HL-60 (cell line): ENCODE measurements at regions not wholly inside any gene's neighbourhood (a gene's known extent, or its start where the extent isn't known, plus 50 kb on each side); places are given as distances from the start of the nearest gene placed in this dataset.

Experiments used
- DNase-seq, 2 experiments: peaks; one replicate each; pipeline ENCODE4 v3.0.0-alpha.2; 2010 to 2020; ENCODE audit warnings: low read depth in 1 of 2, low spot score in 1 of 2
- H3K27ac ChIP-seq: fragments of 250-450 bp; sonication (Bioruptor Pico); replicated peaks from 2 replicates; pipeline ENCODE4 v1.5.1; 2020; ENCODE audit warnings: mild to moderate bottlenecking, moderate library complexity
- H3K27me3 ChIP-seq: fragments of 250-450 bp; sonication (Bioruptor Pico); 2 replicates; pipeline ENCODE4 v1.5.1; 2021; ENCODE audit warnings: mild to moderate bottlenecking, moderate library complexity; ENCODE audit not compliant: insufficient read depth, poor library complexity, severe bottlenecking
- H3K4me3 ChIP-seq: replicated peaks from 2 replicates; pipeline ENCODE4 v1.5.1; 2011; ENCODE audit warnings: mild to moderate bottlenecking, control low read depth, low read length; ENCODE audit not compliant: insufficient read depth
- GABPA ChIP-seq: IDR thresholded peaks from 2 replicates; pipeline ENCODE4 v1.6.1; 2012; ENCODE audit warnings: low read depth
- POLR2AphosphoS5 ChIP-seq: IDR thresholded peaks from 2 replicates; pipeline ENCODE4 v1.6.1; 2012; ENCODE audit warnings: low read depth
- SPI1 ChIP-seq: IDR thresholded peaks from 2 replicates; pipeline ENCODE4 v1.6.1; 2012; ENCODE audit warnings: low read depth, mild to moderate bottlenecking, borderline replicate concordance
- TF ChIP-seq, protein P1 (sequence below): IDR thresholded peaks from 2 replicates; pipeline ENCODE4 v1.6.1; 2012; ENCODE audit warnings: low read depth; ENCODE audit not compliant: insufficient replicate concordance
- TF ChIP-seq, protein P2 (sequence below): IDR thresholded peaks from one replicate; pipeline ENCODE4 v1.5.1; 2011; ENCODE audit warnings: low read length, control low read depth, inconsistent platforms; ENCODE audit not compliant: insufficient read depth

DNA sequence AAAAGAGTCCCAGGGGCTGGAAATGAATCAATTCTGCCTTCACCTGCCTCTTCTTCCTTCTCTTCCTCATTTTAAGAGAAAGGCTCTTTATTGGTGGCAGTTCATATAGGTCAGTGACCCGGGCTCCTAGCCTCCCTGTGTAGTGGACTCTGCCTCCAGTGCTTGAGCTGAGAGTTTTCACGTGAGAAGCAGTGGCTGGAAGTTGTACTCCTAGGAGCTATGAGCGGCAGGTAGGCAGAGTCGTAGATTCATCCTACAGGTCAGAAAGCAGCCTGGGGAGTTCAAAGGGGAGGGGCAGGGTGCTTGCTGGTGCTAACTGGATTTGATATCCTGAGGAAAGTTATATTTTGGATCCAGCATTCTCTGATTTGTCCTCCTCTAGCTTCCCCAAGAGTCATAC lies 101.1 kb downstream of the RPLP1 start:
- no peaks in the 10 kb centered on the region for H3K27me3 ChIP-seq
- no peak overlapping the region for H3K27ac ChIP-seq
- no peak overlapping the region for H3K4me3 ChIP-seq
- no peak for DNase-seq
- TF ChIP-seq, protein P1, sequence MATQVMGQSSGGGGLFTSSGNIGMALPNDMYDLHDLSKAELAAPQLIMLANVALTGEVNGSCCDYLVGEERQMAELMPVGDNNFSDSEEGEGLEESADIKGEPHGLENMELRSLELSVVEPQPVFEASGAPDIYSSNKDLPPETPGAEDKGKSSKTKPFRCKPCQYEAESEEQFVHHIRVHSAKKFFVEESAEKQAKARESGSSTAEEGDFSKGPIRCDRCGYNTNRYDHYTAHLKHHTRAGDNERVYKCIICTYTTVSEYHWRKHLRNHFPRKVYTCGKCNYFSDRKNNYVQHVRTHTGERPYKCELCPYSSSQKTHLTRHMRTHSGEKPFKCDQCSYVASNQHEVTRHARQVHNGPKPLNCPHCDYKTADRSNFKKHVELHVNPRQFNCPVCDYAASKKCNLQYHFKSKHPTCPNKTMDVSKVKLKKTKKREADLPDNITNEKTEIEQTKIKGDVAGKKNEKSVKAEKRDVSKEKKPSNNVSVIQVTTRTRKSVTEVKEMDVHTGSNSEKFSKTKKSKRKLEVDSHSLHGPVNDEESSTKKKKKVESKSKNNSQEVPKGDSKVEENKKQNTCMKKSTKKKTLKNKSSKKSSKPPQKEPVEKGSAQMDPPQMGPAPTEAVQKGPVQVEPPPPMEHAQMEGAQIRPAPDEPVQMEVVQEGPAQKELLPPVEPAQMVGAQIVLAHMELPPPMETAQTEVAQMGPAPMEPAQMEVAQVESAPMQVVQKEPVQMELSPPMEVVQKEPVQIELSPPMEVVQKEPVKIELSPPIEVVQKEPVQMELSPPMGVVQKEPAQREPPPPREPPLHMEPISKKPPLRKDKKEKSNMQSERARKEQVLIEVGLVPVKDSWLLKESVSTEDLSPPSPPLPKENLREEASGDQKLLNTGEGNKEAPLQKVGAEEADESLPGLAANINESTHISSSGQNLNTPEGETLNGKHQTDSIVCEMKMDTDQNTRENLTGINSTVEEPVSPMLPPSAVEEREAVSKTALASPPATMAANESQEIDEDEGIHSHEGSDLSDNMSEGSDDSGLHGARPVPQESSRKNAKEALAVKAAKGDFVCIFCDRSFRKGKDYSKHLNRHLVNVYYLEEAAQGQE: no peak
- TF ChIP-seq, protein P2, sequence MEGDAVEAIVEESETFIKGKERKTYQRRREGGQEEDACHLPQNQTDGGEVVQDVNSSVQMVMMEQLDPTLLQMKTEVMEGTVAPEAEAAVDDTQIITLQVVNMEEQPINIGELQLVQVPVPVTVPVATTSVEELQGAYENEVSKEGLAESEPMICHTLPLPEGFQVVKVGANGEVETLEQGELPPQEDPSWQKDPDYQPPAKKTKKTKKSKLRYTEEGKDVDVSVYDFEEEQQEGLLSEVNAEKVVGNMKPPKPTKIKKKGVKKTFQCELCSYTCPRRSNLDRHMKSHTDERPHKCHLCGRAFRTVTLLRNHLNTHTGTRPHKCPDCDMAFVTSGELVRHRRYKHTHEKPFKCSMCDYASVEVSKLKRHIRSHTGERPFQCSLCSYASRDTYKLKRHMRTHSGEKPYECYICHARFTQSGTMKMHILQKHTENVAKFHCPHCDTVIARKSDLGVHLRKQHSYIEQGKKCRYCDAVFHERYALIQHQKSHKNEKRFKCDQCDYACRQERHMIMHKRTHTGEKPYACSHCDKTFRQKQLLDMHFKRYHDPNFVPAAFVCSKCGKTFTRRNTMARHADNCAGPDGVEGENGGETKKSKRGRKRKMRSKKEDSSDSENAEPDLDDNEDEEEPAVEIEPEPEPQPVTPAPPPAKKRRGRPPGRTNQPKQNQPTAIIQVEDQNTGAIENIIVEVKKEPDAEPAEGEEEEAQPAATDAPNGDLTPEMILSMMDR: no peak
- TF ChIP-seq POLR2AphosphoS5 (no peak), SPI1 (no peak), GABPA (no peak)

DNA sequence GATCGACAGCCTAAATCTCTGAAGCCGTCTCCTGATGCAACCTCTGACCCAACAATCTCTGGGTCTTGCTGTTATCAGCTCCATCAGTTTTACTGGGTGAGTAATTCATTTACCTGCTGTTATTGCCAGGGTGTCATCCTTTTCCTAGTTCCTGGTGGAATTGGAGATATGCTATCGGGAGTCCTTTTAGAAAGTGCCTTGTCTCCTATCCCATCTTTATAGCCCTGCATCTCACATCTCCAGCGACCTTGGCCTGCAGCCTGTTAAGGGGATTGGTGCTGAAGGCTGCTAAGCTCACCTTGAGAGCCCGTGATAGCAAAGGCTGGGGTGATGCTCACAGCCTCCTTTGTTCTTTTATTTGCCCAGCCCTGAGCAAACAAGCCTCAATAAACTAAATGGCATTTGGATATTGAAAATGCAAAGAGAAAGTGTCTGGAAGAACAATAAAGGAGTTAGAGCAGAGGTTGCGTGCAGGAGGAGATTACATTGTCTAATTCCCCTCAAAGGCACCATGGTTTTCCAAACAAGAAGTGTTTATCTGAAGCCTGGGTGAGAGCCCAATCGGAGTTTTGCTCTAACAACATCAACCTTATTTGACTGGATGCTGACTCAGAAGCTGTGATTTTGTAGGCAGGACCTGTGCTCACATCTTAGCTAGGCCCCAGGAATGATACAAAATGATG lies 101.8 kb downstream of the RPLP1 start:
- TF ChIP-seq, protein P1: no peak
- TF ChIP-seq POLR2AphosphoS5 (no peak), GABPA (no peak), SPI1 (no peak)
- TF ChIP-seq, protein P2: no peak
- H3K4me3 ChIP-seq: no peak overlapping the region
- H3K27me3 ChIP-seq: no peaks in the 10 kb centered on the region
- no peak for DNase-seq
- no peak overlapping the region for H3K27ac ChIP-seq

DNA sequence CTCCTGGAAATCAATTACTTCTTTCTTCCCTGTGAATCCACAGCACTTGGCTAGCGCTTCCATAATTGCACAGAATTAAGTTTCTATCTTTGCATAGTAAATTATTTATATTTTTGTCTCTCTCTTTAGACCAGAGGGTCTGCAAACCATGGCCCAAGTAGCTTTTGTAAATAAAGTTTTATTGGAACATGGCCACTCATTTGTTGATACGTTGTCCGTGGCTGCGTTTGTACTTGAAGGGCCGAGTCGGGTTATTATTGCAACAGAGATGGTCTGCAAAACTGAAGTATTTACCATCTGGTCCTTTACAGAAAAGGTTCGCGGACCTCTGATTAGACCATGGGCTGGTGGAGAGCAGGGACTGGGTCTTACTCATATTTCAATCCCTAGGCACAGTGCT lies 102.5 kb downstream of the RPLP1 start:
- H3K27ac ChIP-seq: no peak overlapping the region
- no peaks in the 10 kb centered on the region for H3K27me3 ChIP-seq
- TF ChIP-seq, protein P2: no peak
- TF ChIP-seq, protein P1: no peak
- TF ChIP-seq POLR2AphosphoS5: no peak
- TF ChIP-seq GABPA: no peak
- TF ChIP-seq SPI1: no peak

More for the DNA sequence above, 102.5 kb downstream of the RPLP1 start:
- no peak overlapping the region for H3K4me3 ChIP-seq
- DNase-seq: no peak
